ENCODE measurements at regions not wholly inside any gene's neighbourhood (a gene's known extent, or its start where the extent isn't known, plus 50 kb on each side); places are given as distances from the start of the nearest gene placed in this dataset.

- TF ChIP-seq CTCF (IDR thresholded peaks at IDR 0.05; ENCODE audit: insufficient read depth, low read depth, low read length, missing control alignments), result no peak
- H3K4me3 ChIP-seq (ENCODE audit: low read length), result no peak overlapping the region
- no peak for DNase-seq (ENCODE audit: low read depth)
These were observed 1155.5 kb upstream of the IGFBP7 start for GRCh38 chr4:58265734-58266133.

- DNase-seq (ENCODE audit: low read depth), result no peak
- no peak for TF ChIP-seq CTCF (IDR thresholded peaks at IDR 0.05; ENCODE audit: insufficient read depth, low read depth, low read length, missing control alignments)
- H3K4me3 ChIP-seq (ENCODE audit: low read length), result no peak overlapping the region
These were observed 1151.3 kb upstream of the IGFBP7 start for GRCh38 chr4:58261526-58261925.

- no peak for TF ChIP-seq CTCF (IDR thresholded peaks at IDR 0.05; ENCODE audit: insufficient read depth, low read depth, low read length, missing control alignments)
- DNase-seq (ENCODE audit: low read depth), result no peak
- no peak overlapping the region for H3K4me3 ChIP-seq (ENCODE audit: low read length)
These were observed 1144.1 kb upstream of the IGFBP7 start for GRCh38 chr4:58254291-58254690.

- TF ChIP-seq CTCF (IDR thresholded peaks at IDR 0.05; ENCODE audit: insufficient read depth, low read depth, low read length, missing control alignments), result no peak
- DNase-seq (ENCODE audit: low read depth), result no peak
- H3K4me3 ChIP-seq (ENCODE audit: low read length), result no peak overlapping the region
These were observed 1142.5 kb upstream of the IGFBP7 start for GRCh38 chr4:58252656-58253055.

- DNase-seq (ENCODE audit: low read depth), result no peak
These were observed 1137.6 kb upstream of the IGFBP7 start for GRCh38 chr4:58247792-58248191.

GRCh38 chr4:58225460-58225859 is 1115.3 kb upstream of the IGFBP7 start:
- no peak for DNase-seq (ENCODE audit: low read depth)
- no peak overlapping the region for H3K4me3 ChIP-seq (ENCODE audit: low read length)
- TF ChIP-seq CTCF (IDR thresholded peaks at IDR 0.05; ENCODE audit: insufficient read depth, low read depth, low read length, missing control alignments), result no peak

More at GRCh38 chr4:58247792-58248191, 1137.6 kb upstream of the IGFBP7 start:
- no peak overlapping the region for H3K4me3 ChIP-seq (ENCODE audit: low read length)
- TF ChIP-seq CTCF (IDR thresholded peaks at IDR 0.05; ENCODE audit: insufficient read depth, low read depth, low read length, missing control alignments), result no peak

GRCh38 chr4:58219179-58219578 is 1109.0 kb upstream of the IGFBP7 start:
- no peak overlapping the region for H3K4me3 ChIP-seq (ENCODE audit: low read length)
- TF ChIP-seq CTCF (IDR thresholded peaks at IDR 0.05; ENCODE audit: insufficient read depth, low read depth, low read length, missing control alignments), result no peak
- no peak for DNase-seq (ENCODE audit: low read depth)
